HCT116 (cell line): ENCODE measurements at regions not wholly inside any gene's neighbourhood (a gene's known extent, or its start where the extent isn't known, plus 50 kb on each side); places are given as distances from the start of the nearest gene placed in this dataset.

Source experiments
- ATAC-seq: fragments of 200-7000 bp; cut with Tn5 transposase; 2 replicates; pipeline ENCODE4 v1.9.1; 2020; ENCODE audit warnings: mild to moderate bottlenecking, moderate library complexity
- BruUV-seq: library from RNA; stranded (reverse); fragments of 400-500 nt; replicated peaks from 2 replicates; lab custom pipeline; 2021; lab: Mats Ljungman, UMichigan
- CTCF ChIA-PET: fragments of 300-600 bp; sonication (Branson Sonifier 250); formaldehyde crosslinking; loops from one replicate; lab custom pipeline; 2021; ENCODE audit warnings: antibody characterized with exemption; lab: Charles Lee
- POLR2A ChIA-PET: fragments of 300-600, 350-600 bp; sonication (Branson Sonifier 250); formaldehyde crosslinking; loops from one replicate; lab custom pipeline; 2021; ENCODE audit warnings: antibody characterized with exemption; lab: Charles Lee
- RAD21 ChIA-PET, 2 experiments: fragments of 300-600 bp; sonication (Branson Sonifier 250); formaldehyde crosslinking; loops; one replicate each; lab custom pipeline; 2023; ENCODE audit warnings: low total read pairs in 2 of 2; ENCODE audit not compliant: uncharacterized antibody in 2 of 2, unreplicated experiment in 2 of 2, low non-redundant PET in 1 of 2; lab: Charles Lee
- DNase-seq: peaks from one replicate; pipeline ENCODE4 v3.0.0-alpha.2; 2010; ENCODE audit warnings: low read depth, low spot score
- H2AFZ ChIP-seq: fragments of 200-600 bp; shearing (Covaris generic), sonication (generic); 2 replicates; pipeline ENCODE4 v1.6.1; 2017; ENCODE audit warnings: low read depth, mixed run types, mixed read lengths, antibody characterized with exemption, low read length; ENCODE audit not compliant: poor library complexity, severe bottlenecking
- H3K27ac ChIP-seq: 2 replicates; pipeline ENCODE4 v1.5.1; 2012; ENCODE audit warnings: low read depth, low read length
- H3K27me3 ChIP-seq: fragments of 200-600 bp; sonication (generic); 2 replicates; pipeline ENCODE4 v1.6.1; 2016; ENCODE audit warnings: mixed run types, low read length, mixed read lengths; ENCODE audit not compliant: insufficient read depth
- H3K36me3 ChIP-seq, 2 experiments: fragments of 200-500 bp in 1 of 2; fragments of 200-600 bp in 1 of 2; sonication (Bioruptor generic) in 1 of 2; sonication (generic) in 1 of 2; 2 replicates each; pipeline versions ENCODE4 v1.5.1 to v1.6.1; 2014 to 2016; ENCODE audit warnings: low read length in 2 of 2, inconsistent platforms in 1 of 2, mixed read lengths in 1 of 2, mixed run types in 1 of 2; ENCODE audit not compliant: insufficient read depth in 2 of 2, control insufficient read depth in 1 of 2
- H3K4me1 ChIP-seq, 2 experiments: fragments of 200-600 bp in 1 of 2; sonication (generic) in 1 of 2; 2 replicates each; pipeline versions ENCODE4 v1.5.1 to v1.6.1; 2012 to 2017; ENCODE audit warnings: low read length in 2 of 2, inconsistent platforms in 1 of 2, mild to moderate bottlenecking in 1 of 2, mixed read lengths in 1 of 2, mixed run types in 1 of 2, moderate library complexity in 1 of 2; ENCODE audit not compliant: insufficient read depth in 2 of 2, control insufficient read depth in 1 of 2
- H3K4me2 ChIP-seq: fragments of 200-600 bp; sonication (generic); 2 replicates; pipeline ENCODE4 v1.6.1; 2017; ENCODE audit warnings: mixed run types, low read length, mixed read lengths
- H3K4me3 ChIP-seq, 2 experiments: fragments of 200-600 bp in 1 of 2; sonication (generic) in 1 of 2; replicated peaks in 1 of 2; 2 replicates each; pipeline ENCODE4 v1.5.1; 2011 to 2016; ENCODE audit warnings: low read length in 2 of 2, control low read depth in 1 of 2, low read depth in 1 of 2, mild to moderate bottlenecking in 1 of 2, mixed read lengths in 1 of 2, mixed run types in 1 of 2
- H3K79me2 ChIP-seq: fragments of 200-600 bp; sonication (generic); 2 replicates; pipeline ENCODE4 v1.6.1; 2017; ENCODE audit warnings: mild to moderate bottlenecking, mixed run types, low read length, moderate library complexity, mixed read lengths; ENCODE audit not compliant: insufficient read depth
- H3K9ac ChIP-seq: fragments of 200-600 bp; sonication (generic); 2 replicates; pipeline ENCODE4 v1.6.1; 2016; ENCODE audit warnings: low read length, mixed read lengths
- H3K9me2 ChIP-seq: fragments of 200-600 bp; sonication (generic), shearing (Covaris generic); 2 replicates; pipeline ENCODE4 v1.6.1; 2017; ENCODE audit warnings: mixed run types, mild to moderate bottlenecking, moderate library complexity; ENCODE audit not compliant: insufficient read depth
- H3K9me3 ChIP-seq, 2 experiments: fragments of 200-500 bp in 1 of 2; fragments of 200-600 bp in 1 of 2; sonication (Bioruptor generic) in 1 of 2; sonication (generic) in 1 of 2; 2 replicates each; pipeline ENCODE4 v1.6.1; 2014 to 2017; ENCODE audit warnings: low read length in 2 of 2, mixed read lengths in 2 of 2, inconsistent platforms in 1 of 2, low read depth in 1 of 2, mild to moderate bottlenecking in 1 of 2, mixed run types in 1 of 2, moderate library complexity in 1 of 2; ENCODE audit not compliant: control insufficient read depth in 1 of 2, insufficient read depth in 1 of 2
- H4K20me1 ChIP-seq: fragments of 200-600 bp; sonication (generic), shearing (Covaris generic); 2 replicates; pipeline ENCODE4 v1.6.1; 2017; ENCODE audit warnings: mixed run types, mild to moderate bottlenecking, moderate library complexity; ENCODE audit not compliant: insufficient read depth
- EZH2phosphoT487 ChIP-seq: fragments of 200-600 bp; IDR thresholded peaks from 2 replicates; pipeline ENCODE4 v1.6.1; 2018; ENCODE audit warnings: antibody characterized with exemption, borderline replicate concordance
- SRF ChIP-seq: IDR thresholded peaks from 2 replicates; pipeline ENCODE4 v1.6.1; 2012; ENCODE audit warnings: low read depth
- TCF7L2 ChIP-seq: IDR thresholded peaks from 2 replicates; pipeline ENCODE4 v1.7.0; 2011; ENCODE audit warnings: borderline replicate concordance, inconsistent platforms; ENCODE audit not compliant: insufficient read depth, insufficient read length; ENCODE audit errors: extremely low read depth
- ZFX ChIP-seq: fragments of 450-650 bp; IDR thresholded peaks from 2 replicates; pipeline ENCODE4 v1.6.1; 2017
- intact Hi-C: fragments of 100-400 bp; cut with micrococcal nuclease; formaldehyde crosslinking; loops from 2 replicates; pipeline ENCODE4 v1.10.0; 2022
- TF ChIP-seq, protein P1 (sequence below): IDR thresholded peaks from 2 replicates; pipeline ENCODE4 v1.6.1; 2012
- TF ChIP-seq, protein P2 (sequence below): IDR thresholded peaks from 2 replicates; pipeline ENCODE4 v1.6.1; 2011; ENCODE audit warnings: mild to moderate bottlenecking, low read length, moderate library complexity; ENCODE audit not compliant: insufficient replicate concordance; ENCODE audit errors: extremely low read depth

- Histone ChIP-seq H3K27ac (no peak overlapping the region), H3K36me3 (no peaks in the 10 kb centered on the region), H3K9me2 (no peaks in the 10 kb centered on the region), H3K9ac (no peak overlapping the region), H2AFZ (no peak overlapping the region), H3K4me2 (no peak overlapping the region), H3K4me3 (no peak overlapping the region), H3K9me3 (no peaks in the 10 kb centered on the region), H3K4me1 (no peaks in the 10 kb centered on the region), H3K79me2 (no peaks in the 10 kb centered on the region), H4K20me1 (no peaks in the 10 kb centered on the region), H3K27me3 (no peaks in the 10 kb centered on the region)
- CTCF ChIA-PET = no interaction called here
- DNase-seq (no peak), ATAC-seq (no peak)
- intact Hi-C loops = no loop called here
- RAD21 ChIA-PET = no interaction called here
- POLR2A ChIA-PET = no interaction called here
- TF ChIP-seq, protein P1, sequence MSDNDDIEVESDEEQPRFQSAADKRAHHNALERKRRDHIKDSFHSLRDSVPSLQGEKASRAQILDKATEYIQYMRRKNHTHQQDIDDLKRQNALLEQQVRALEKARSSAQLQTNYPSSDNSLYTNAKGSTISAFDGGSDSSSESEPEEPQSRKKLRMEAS = no peak
- BruUV-seq = no TSS peak
Observed at GRCh38 chr9:99576876-99577275, 244.8 kb upstream of the NR4A3 start.

DNA sequence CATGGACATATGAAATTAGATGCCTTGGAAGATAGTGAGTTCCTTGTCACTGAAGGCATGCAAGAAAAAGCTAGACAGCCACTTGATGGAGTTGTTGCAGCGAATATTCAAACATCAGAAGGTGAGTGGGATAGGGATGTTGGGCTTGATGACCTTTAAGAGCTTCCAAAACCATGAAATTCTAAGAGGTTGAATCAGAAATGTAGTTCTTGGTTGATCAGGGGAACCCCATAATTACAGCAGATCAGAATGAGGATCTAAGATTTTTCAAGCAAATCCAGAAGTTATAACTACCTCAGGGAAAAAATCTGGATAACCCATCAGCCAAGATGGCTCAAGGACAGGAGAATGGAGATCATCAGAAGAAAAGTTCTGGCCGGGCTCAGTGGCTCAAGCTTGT is 244.3 kb upstream of the NR4A3 start:
- Histone ChIP-seq H4K20me1 (no peaks in the 10 kb centered on the region), H3K79me2 (no peaks in the 10 kb centered on the region), H2AFZ (no peak overlapping the region), H3K36me3 (no peaks in the 10 kb centered on the region), H3K9me3 (no peaks in the 10 kb centered on the region), H3K9me2 (no peaks in the 10 kb centered on the region), H3K4me2 (no peak overlapping the region), H3K4me1 (no peaks in the 10 kb centered on the region), H3K4me3 (no peak overlapping the region), H3K27me3 (no peaks in the 10 kb centered on the region), H3K27ac (no peak overlapping the region), H3K9ac (no peak overlapping the region)
- RAD21 ChIA-PET = no interaction called here
- TF ChIP-seq EZH2phosphoT487 = no peak
- TF ChIP-seq TCF7L2 = no peak
- TF ChIP-seq SRF = no peak
- TF ChIP-seq, protein P2, sequence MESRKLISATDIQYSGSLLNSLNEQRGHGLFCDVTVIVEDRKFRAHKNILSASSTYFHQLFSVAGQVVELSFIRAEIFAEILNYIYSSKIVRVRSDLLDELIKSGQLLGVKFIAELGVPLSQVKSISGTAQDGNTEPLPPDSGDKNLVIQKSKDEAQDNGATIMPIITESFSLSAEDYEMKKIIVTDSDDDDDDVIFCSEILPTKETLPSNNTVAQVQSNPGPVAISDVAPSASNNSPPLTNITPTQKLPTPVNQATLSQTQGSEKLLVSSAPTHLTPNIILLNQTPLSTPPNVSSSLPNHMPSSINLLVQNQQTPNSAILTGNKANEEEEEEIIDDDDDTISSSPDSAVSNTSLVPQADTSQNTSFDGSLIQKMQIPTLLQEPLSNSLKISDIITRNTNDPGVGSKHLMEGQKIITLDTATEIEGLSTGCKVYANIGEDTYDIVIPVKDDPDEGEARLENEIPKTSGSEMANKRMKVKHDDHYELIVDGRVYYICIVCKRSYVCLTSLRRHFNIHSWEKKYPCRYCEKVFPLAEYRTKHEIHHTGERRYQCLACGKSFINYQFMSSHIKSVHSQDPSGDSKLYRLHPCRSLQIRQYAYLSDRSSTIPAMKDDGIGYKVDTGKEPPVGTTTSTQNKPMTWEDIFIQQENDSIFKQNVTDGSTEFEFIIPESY = no peak
- TF ChIP-seq, protein P1 = no peak
- TF ChIP-seq ZFX = no peak
- no TSS peak for BruUV-seq
- ATAC-seq = no peak
- no peak for DNase-seq
- intact Hi-C loops = no loop called here
- CTCF ChIA-PET = no interaction called here
- POLR2A ChIA-PET = no interaction called here
